GM18505 (cell line): ENCODE measurements at regions not wholly inside any gene's neighbourhood (a gene's known extent, or its start where the extent isn't known, plus 50 kb on each side); places are given as distances from the start of the nearest gene placed in this dataset.
A peak's percentile ranks its signal among the peaks of the same experiment; 100 is the strongest.
"Not testable (repeated sequence)": the region's sequence is repeated elsewhere in the genome, so short reads cannot be mapped to it uniquely, and the experiment has no call there.

Source experiments
- ATAC-seq: cut with Tn5 transposase; IDR thresholded peaks from one replicate; pipeline ENCODE4 v1.9.1; 2021; ENCODE audit not compliant: unreplicated experiment
- POLR2A ChIP-seq: IDR thresholded peaks from 4 replicates; pipeline ENCODE4 v1.6.1; 2011; ENCODE audit warnings: borderline replicate concordance; ENCODE audit not compliant: insufficient read depth, insufficient read length; ENCODE audit errors: extremely low read depth

DNA sequence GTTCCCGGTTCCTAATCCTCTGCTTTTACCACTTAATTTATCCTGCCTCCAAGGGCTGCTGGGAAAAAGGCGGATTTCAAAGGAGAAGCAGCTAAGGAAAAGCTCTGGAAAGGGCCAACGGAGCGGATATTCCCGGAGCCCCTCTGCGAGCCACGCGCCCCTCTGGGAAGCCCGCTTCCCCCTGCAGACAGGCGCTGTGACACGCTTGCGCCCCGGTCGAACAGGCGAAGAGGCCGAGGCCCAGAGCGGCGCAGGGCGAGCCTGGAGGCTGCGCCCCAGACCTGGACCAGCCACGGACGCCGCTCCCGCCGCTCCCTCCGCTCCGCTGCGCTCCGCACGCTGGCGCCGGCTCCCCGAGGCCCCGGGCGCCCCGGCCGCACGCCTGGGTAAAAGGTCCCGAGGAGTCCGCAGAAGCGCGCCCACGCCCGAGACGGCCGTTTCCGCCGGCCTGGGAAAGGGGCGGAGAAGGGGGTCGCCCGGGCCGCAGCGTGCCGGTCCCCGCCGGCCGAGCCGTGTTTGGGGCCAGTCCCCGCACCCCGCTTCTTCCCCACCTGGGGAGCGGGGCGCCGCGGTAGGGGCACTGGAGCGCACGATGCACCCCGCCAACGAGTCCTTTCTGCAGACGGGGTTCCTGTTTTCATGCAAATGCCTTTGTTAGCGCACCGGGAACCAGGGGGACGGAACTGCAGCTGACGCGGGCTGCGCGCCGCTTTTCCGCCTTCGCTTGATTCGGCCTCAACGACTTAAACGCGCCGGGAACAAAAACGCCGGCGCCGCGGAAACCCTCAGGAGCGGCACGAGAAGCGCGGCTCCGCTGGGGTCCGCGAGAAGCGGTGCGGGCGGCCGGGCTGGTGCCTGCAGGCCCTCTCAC lies 91.9 kb upstream of the SIRPA start:
- ATAC-seq, result no peak
- TF ChIP-seq POLR2A, result peak; percentile 17

DNA sequence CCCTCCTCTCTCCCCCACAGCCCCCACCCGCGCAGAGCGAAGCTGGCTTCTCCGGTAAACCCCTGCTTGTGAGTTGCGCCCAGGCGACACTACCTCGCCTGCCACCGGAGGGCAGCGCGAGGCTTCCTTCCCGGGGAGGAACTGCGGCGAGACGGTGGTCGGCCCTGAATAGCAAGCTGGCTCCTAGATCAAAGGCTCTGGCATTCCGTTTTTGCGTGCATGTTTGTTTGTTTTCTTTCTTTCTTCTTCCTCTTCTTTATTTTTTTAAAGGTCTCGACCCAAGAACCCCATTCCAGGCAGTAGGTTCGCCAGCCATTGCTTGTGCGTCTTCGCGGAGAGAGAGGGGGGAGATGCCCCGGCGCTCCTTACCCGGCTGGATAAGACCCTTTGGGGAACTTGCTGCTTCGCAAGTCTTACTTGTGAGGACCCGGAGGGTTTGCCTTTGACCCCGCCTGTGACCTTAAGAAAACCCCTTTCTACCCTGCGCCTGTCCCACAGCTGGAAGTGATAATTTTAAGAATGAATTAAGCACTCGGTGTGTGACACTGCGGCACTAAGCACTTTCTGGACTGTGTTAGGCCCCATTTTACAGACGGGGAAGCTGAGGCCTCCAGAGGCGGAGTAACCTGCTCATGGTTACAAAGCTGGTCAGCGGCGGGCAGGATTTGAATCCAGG lies 92.7 kb upstream of the SIRPA start:
- no peak for TF ChIP-seq POLR2A
- no peak for ATAC-seq

DNA sequence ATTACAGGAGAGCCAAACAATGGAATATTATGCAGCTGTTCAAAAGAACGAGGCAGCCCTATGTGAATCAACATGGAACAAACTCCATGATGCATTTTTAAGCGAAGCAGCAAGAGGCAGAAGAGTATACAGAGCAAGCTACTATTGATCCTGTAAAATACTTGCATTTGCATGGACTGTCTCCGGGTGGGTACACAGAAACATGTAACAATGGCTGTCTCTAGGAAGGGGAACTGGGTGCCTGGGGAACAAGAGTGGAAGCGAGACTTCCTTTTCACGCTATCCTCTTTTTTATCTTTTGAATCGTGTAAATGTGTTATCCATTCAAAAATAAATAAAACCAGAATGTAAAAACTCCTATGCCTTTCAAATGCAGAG lies 93.3 kb upstream of the SIRPA start:
- no peak for ATAC-seq
- TF ChIP-seq POLR2A, result no peak

DNA sequence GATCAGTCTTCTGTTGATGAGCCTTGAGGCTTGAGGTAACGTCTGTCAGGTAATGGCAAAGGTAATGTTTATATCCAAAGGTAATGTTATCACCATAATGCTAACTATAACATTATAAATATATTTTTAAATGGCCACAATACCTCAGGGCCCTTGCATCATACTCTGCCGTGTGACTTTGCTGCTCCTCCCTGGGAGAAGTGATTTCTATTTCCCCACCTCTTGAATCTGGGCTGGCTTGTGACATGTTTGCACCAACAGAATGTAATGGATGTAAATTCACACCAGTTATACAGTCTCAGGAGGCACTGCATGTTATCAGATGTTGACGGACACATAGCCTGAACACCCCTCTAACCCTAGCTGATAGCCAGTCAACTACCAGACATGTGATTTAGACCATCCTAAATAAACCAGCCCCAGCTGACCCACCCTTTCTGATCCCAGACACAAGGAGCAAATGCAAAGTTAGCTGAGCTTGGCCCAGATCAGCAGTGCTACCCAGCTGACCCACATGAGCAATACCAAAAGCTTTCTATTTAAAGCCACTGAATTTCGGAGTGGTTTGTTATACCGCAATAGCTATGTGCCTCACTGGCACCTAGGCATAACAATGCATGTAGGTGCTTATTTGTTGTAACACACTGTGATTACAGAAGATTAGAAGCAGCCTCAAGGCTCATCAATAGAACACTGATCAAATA lies 93.8 kb upstream of the SIRPA start:
- no peak for TF ChIP-seq POLR2A
- no peak for ATAC-seq

DNA sequence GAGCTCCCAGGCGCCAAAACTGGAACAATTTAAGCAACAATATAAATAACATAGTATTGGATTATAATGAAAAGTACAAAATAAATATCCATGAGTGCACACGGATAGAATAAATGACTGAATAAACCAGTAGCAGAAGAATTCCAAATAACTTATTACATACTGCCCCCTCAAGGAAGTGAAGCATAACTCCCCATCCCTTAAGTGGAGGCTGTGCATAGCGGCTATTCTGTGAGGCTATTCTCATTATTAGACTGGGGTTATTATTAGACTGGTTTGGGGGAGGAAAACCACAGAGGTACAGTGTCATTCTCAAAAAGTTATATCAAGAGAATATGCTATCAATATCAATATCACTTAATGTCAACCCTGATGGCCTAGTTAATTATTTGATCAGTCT lies 94.4 kb upstream of the SIRPA start:
- no peak for TF ChIP-seq POLR2A
- ATAC-seq, result no peak

DNA sequence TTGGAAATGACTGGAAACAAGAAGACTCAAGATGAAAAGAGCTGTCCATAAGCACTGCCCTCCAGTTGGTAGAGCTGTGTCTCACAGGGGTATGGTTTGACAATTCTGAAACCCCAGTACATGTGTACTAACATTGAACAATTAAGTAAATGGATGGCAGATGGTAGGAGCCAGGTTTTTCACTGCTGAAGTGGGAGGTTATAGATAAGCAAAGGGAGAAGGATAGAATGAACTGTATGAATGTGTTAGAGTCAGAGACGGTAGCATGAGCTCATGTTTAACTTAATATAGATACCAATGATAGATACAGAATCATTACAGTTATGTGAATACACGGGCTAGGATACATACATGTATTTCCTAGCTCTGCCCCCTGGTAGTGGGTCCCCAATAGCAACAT lies 95.0 kb upstream of the SIRPA start:
- ATAC-seq, result no peak
- no peak for TF ChIP-seq POLR2A

DNA sequence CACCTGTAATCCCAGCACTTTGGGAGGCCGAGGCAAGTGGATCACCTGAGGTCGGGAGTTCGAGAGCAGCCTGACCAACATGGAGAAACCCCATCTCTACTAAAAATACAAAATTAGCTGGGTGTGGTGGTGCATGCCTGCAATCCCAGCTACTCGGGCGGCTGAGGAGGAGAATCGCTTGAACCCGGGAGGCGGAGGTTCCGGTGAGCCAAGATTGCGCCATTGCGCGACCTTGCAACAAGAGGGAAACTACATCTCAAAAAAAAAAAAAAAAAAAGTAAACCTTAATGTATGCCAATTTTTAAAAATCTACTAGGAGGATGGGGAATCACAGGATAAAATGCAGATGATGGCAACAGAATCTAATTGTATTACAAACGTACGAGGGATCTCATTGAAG lies 95.5 kb upstream of the SIRPA start:
- ATAC-seq, result not testable (repeated sequence)

DNA sequence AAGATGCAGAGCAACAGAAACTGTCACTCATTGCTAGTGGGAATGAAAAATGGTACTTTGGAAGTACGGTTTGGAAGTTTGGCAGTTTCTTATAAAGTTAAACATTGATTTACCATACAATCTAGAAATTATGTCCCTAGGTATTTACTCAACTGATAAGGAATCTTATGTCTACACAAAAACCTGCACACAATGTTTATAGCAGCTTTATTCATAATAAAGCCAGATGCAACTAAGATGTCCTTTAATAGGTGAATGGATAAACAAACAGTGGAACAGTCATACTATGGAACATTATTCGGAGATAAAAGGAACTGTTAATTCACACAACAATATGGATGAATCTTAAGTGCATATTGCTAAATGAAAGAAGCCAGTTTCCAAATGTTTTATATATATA lies 96.2 kb upstream of the SIRPA start:
- ATAC-seq, result no peak
- TF ChIP-seq POLR2A, result no peak

DNA sequence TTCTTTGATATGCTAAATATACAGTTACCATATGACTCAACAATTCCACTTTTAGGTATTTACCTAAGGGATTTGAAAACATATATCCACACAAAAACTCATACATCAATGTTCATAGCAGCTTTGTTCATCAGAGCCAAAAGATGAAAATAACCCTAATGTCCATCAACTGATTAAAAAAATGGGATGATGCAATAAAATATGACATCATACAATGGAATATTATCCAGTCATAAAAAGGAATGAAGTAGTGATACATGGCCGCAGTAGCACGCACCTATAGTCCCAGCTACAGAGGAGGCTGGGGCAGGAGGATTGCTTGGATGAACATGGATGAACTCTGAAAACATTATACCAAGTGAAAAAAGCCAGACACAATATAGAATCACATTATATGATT lies 101.4 kb upstream of the SIRPA start:
- TF ChIP-seq POLR2A, result no peak
- no peak for ATAC-seq

DNA sequence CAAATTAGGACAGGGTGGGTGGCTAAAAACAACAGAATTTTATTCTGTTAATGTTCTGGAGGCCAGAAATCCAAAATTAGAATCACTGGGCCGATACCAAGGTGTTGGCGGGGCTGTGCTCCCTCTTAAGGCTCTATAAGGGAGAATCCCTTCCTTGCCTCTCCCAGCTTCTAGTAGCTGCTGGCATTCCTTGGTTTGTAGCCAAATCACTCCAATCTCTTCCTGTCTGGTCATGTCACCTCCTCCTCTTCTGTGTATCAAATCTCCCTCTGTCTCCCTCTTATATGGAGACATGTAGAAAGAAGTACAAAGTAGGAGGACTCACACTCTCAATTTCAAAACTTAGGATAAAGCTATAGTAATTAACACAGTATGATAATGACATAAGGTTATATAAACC lies 102.9 kb upstream of the SIRPA start:
- TF ChIP-seq POLR2A, result no peak
- ATAC-seq, result no peak

DNA sequence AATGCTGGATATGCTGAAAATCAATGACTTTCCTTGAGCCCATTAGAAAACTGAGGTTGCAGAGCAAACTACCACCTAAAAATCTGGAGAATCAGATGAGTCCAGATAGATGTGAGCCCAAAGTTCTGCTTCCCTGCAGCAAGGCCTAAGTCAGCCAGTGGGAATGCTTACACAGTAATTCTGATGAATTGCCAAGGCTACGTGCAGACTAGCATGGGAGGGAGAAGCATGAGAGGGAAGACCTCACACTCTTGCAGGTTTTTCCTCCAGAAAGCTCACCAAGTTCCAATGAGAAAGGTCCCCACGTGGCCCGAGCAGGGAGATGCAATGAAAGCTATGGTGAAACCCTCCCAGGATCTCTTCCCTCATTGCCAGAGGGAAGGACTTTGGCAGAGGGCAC lies 104.8 kb upstream of the SIRPA start:
- no peak for TF ChIP-seq POLR2A
- ATAC-seq, result no peak

DNA sequence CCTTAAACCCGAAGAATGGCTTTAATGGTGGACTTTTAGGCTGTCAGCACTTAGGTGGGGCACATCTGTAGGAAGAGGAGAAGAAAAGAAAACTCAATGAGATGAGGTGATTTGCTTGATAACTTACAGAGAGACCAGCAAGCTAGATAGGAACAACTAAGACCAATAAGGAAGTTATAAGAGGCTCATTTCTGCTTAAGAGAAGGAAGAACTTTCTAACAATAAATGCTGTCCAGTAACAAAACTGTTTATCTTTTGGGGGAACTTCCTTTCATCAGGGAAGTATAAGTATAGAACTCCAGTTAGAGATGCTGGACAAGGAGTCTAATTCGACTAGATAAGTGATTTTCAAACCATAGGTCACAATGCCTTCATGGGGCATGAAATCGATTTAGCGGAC lies 107.2 kb upstream of the SIRPA start:
- no peak for ATAC-seq

DNA sequence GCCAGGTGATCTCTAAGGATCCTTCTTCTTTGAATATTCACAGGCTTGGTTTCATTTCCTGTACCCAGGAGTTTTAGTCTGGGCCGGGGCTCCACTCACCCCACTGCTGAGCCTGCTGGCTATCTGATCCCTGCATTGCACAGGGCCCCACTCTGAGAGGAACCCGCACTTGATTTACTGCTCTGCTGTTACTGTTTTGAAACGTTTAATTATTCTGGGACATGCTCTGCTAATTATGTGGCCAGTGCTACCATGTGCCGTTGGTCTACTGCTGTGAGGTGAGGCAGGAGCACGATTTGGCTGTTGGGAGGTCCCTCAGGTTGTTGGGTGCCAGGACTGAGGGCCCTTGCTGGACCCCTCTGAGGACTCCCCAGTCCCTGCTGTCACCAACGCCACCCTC lies 108.7 kb upstream of the SIRPA start:
- ATAC-seq, result no peak
- TF ChIP-seq POLR2A, result no peak

More for the DNA sequence above, 107.2 kb upstream of the SIRPA start:
- TF ChIP-seq POLR2A, result no peak

DNA sequence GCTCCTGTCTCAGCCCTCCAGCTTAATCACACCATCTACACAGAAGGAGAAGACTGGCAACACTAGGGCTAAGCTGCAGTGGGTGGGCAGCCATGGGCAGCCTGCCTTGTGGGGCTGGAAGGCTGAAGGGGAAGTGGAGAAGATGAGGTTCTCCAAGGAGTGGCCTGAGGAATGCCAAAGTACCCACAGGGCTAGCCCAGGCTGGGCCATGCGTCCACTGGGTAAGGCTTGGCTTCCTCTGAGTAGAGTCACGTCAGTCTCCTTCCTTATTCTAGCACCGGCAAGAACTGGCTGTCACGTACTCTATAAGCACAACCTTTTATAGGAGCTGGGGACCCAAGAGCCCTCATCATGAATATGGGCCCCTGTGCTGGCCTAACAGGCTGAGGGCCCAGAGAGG lies 110.6 kb upstream of the SIRPA start:
- no peak for ATAC-seq
- TF ChIP-seq POLR2A, result no peak
